ENCODE measurements at regions not wholly inside any gene's neighbourhood (a gene's known extent, or its start where the extent isn't known, plus 50 kb on each side); places are given as distances from the start of the nearest gene placed in this dataset.

GRCh38 chr2:226531061-226531810 is 268.4 kb downstream of the IRS1 start:
- H4K20me1 ChIP-seq (ENCODE audit: control insufficient read depth, insufficient read depth, insufficient read length), result no peaks in the 10 kb centered on the region
- no peak overlapping the region for H3K56ac ChIP-seq (ENCODE audit: insufficient read length, low read depth, low read length)
- no peak overlapping the region for H2BK15ac ChIP-seq (ENCODE audit: low read depth, low read length)
- H3T11ph ChIP-seq (ENCODE audit: low read length), result no peak overlapping the region
- no peak overlapping the region for H3K4ac ChIP-seq (ENCODE audit: low read depth, low read length)
- no CpG with 5 or more reads among the region's 12 CpGs for WGBS (ENCODE audit: extremely low coverage, insufficient read length, low lambda C conversion rate)
- no peak overlapping the region for H2BK5ac ChIP-seq (ENCODE audit: insufficient read length, low read length)
- no peak overlapping the region for H2AK5ac ChIP-seq (ENCODE audit: insufficient read length, low read length)
- no peaks in the 10 kb centered on the region for H3K23me2 ChIP-seq (ENCODE audit: insufficient read length, low read depth, low read length, poor library complexity, severe bottlenecking)
- H3K9me3 ChIP-seq (ENCODE audit: control insufficient read depth, low read depth, low read length), result no peaks in the 10 kb centered on the region
- no peak overlapping the region for H3K14ac ChIP-seq (ENCODE audit: insufficient read depth, low read length)
- no peak overlapping the region for H3K27ac ChIP-seq (ENCODE audit: insufficient read length, low read depth, low read length)
- Mint-ChIP-seq H3K9me3 (no peaks in the 10 kb centered on the region), H3K27ac (no peak overlapping the region), H3K36me3 (ENCODE audit: insufficient read depth in 1 of 3, low read depth in 3 of 3) (no peaks in the 10 kb centered on the region), H3K27me3 (ENCODE audit: low read depth) (no peaks in the 10 kb centered on the region), H3K4me3 (no peak overlapping the region), H3K4me1 (no peaks in the 10 kb centered on the region)
- H3K79me1 ChIP-seq (ENCODE audit: insufficient read depth, low read depth, low read length, poor library complexity, severe bottlenecking), result no peaks in the 10 kb centered on the region
- H3K23ac ChIP-seq (ENCODE audit: insufficient read length, low read depth, low read length), result no peak overlapping the region
- H3K18ac ChIP-seq (ENCODE audit: insufficient read length, low read depth, low read length), result no peak overlapping the region
- DNase-seq, result no peak
- H4K5ac ChIP-seq (ENCODE audit: insufficient read length, low read depth, low read length), result no peak overlapping the region
- no peaks in the 10 kb centered on the region for H3K79me2 ChIP-seq (ENCODE audit: insufficient read depth, low read length)
- no peak for TF ChIP-seq CTCF (conservative IDR thresholded peaks at IDR 0.05)
- no peak overlapping the region for H3K9ac ChIP-seq (ENCODE audit: extremely low read depth, insufficient read length, low read length)
- H4K8ac ChIP-seq (replicated peaks; ENCODE audit: insufficient read length, low read depth, low read length), result no peak overlapping the region
- no peaks in the 10 kb centered on the region for H3K4me1 ChIP-seq (ENCODE audit: insufficient read depth, low read length)
- no peak overlapping the region for H2BK12ac ChIP-seq (ENCODE audit: insufficient read length, low read depth, low read length)
- H3K4me2 ChIP-seq (ENCODE audit: insufficient read depth, insufficient read length, low read length), result no peak overlapping the region
- no peak overlapping the region for H2BK20ac ChIP-seq (ENCODE audit: low read depth, low read length, poor library complexity, severe bottlenecking)
- H2BK120ac ChIP-seq (ENCODE audit: low read depth, low read length, poor library complexity, severe bottlenecking), result no peak overlapping the region
- H2AFZ ChIP-seq (ENCODE audit: low read length), result no peak overlapping the region
- no peaks in the 10 kb centered on the region for H3K27me3 ChIP-seq (ENCODE audit: insufficient read depth, low read length)
- H4K91ac ChIP-seq (ENCODE audit: insufficient read length, low read depth, low read length), result no peak overlapping the region

Data from H9 (cell line).